Spleen (tissue), 7 donors: ENCODE measurements at regions not wholly inside any gene's neighbourhood (a gene's known extent, or its start where the extent isn't known, plus 50 kb on each side); places are given as distances from the start of the nearest gene placed in this dataset.

ENCODE experiments used
- POLR2A ChIP-seq, 3 donors: fragments of 450-650 bp; IDR thresholded peaks; one replicate each; pipeline ENCODE4 v1.5.1; 2017; ENCODE audit warnings: antibody characterized with exemption in 3 of 3, mild to moderate bottlenecking in 1 of 3
- POLR2AphosphoS5 ChIP-seq, 3 donors: sonication (generic); formaldehyde crosslinking; IDR thresholded peaks; one replicate each; pipeline ENCODE4 v1.5.1; 2017; ENCODE audit warnings: antibody characterized with exemption in 3 of 3
- TF ChIP-seq, protein P1 (sequence below), 11 experiments: fragments of 200-600 bp in 7 of 11; fragments of 450-650 bp in 4 of 11; sonication (generic) in 4 of 11; IDR thresholded peaks in 8 of 11; conservative IDR thresholded peaks in 3 of 11; 1 replicate in 7 of 11; 2 replicates in 4 of 11; pipeline versions ENCODE4 v1.4.0 to v1.8.0; 2016 to 2021; ENCODE audit warnings: antibody characterized with exemption in 11 of 11, inconsistent platforms in 4 of 11, mild to moderate bottlenecking in 1 of 11
- donor health status: DM: no; HTN: no; CAD: no; lungs with moderate emphysema.
- donor health status: DM: no; HTN: no; CAD: no.
- donor health status: DM: no; HTN: no; CAD: no.

DNA sequence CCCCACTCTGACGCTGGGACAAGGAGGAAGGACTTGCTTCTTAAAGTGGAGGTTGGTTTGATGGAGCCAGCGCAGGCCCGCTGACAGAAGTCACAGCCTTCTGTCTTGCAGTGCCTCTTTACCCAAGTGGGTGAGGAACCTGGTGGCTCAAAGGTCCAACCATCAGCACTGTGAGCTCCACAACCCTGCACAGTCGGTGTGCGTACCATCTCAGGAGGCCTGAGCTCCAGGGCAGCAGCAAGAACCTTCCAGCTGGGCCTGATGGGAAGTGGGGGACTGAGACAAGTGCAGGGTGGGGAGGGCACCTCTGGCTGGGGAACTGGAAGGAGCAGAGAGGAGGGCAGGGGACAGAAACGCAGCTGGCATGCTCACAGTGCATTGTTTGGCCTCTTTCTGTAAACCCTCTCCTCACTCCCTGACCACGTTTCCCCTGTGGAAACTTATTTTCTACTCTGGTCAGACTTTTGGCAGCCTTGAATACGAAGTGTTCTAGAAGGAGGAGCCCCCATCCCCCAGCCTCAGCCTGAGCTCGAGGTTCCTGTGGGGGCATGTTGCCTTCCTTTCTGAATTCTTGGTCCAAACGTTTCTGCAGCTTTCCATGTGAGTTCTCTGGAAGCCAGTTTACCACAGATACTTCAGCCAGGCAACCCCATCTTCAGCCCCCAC, 178.5 kb upstream of the PITX1 start:
- TF ChIP-seq POLR2AphosphoS5 (IDR thresholded peaks at IDR 0.05): no peak
- TF ChIP-seq POLR2A (IDR thresholded peaks at IDR 0.05): no peak
- TF ChIP-seq, protein P1, sequence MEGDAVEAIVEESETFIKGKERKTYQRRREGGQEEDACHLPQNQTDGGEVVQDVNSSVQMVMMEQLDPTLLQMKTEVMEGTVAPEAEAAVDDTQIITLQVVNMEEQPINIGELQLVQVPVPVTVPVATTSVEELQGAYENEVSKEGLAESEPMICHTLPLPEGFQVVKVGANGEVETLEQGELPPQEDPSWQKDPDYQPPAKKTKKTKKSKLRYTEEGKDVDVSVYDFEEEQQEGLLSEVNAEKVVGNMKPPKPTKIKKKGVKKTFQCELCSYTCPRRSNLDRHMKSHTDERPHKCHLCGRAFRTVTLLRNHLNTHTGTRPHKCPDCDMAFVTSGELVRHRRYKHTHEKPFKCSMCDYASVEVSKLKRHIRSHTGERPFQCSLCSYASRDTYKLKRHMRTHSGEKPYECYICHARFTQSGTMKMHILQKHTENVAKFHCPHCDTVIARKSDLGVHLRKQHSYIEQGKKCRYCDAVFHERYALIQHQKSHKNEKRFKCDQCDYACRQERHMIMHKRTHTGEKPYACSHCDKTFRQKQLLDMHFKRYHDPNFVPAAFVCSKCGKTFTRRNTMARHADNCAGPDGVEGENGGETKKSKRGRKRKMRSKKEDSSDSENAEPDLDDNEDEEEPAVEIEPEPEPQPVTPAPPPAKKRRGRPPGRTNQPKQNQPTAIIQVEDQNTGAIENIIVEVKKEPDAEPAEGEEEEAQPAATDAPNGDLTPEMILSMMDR (IDR thresholded peaks at IDR 0.05 in 8 of 11, conservative IDR thresholded peaks at IDR 0.05 in 3 of 11): no peak
